ENCODE measurements at regions not wholly inside any gene's neighbourhood (a gene's known extent, or its start where the extent isn't known, plus 50 kb on each side); places are given as distances from the start of the nearest gene placed in this dataset.

DNA sequence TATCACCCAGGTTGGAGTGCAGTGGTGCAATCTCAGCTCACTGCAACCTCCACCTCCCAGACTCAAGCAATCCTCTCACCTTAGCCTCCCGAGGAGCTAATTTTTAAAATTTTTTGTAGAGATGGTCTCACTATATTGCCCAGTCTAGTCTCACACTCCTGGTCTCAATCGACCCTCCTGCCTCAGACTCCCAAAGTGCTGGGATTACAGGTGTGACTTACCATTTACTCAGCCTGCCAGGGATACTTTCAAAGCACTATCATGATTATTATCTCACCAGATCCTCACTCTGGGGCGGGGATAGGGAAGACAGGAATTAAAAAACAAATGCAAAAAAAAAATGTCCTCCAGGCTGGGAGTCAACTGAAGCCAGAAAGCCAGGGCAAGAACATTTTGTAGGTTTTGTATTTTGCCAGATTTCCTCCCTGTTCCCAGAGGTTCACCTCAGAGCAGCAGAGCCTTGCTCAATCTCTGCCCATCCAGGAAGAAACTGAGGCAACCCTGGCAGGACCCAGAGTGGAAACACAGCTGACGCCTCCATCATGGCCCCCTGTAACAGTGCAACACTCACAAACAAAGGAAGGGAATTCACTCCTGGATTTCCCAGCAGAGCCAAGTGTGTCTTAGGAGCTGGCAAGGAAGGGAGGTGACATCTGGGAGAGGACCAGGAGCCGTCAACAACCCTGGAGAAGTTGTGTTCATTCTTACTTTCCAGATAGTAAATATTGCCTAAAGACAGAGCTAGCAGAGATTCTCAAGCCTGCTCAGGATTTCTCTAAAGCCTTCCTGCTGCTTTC lies 73.9 kb downstream of the IRF2BPL start:
- TF ChIP-seq, protein P1, sequence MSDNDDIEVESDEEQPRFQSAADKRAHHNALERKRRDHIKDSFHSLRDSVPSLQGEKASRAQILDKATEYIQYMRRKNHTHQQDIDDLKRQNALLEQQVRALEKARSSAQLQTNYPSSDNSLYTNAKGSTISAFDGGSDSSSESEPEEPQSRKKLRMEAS (IDR thresholded peaks at IDR 0.05) = no peak
- TF ChIP-seq, protein P2, sequence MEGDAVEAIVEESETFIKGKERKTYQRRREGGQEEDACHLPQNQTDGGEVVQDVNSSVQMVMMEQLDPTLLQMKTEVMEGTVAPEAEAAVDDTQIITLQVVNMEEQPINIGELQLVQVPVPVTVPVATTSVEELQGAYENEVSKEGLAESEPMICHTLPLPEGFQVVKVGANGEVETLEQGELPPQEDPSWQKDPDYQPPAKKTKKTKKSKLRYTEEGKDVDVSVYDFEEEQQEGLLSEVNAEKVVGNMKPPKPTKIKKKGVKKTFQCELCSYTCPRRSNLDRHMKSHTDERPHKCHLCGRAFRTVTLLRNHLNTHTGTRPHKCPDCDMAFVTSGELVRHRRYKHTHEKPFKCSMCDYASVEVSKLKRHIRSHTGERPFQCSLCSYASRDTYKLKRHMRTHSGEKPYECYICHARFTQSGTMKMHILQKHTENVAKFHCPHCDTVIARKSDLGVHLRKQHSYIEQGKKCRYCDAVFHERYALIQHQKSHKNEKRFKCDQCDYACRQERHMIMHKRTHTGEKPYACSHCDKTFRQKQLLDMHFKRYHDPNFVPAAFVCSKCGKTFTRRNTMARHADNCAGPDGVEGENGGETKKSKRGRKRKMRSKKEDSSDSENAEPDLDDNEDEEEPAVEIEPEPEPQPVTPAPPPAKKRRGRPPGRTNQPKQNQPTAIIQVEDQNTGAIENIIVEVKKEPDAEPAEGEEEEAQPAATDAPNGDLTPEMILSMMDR (IDR thresholded peaks at IDR 0.05; ENCODE audit: low read depth, low read length, missing input control) = no peak
- TF ChIP-seq GABPA (IDR thresholded peaks at IDR 0.05 in 1 of 2, conservative IDR thresholded peaks at IDR 0.05 in 1 of 2) (no peak), FOXA2 (IDR thresholded peaks at IDR 0.05) (no peak), TAF1 (conservative IDR thresholded peaks at IDR 0.05) (no peak), FOXA1 (IDR thresholded peaks at IDR 0.05) (no peak), RXRA (IDR thresholded peaks at IDR 0.05) (no peak)
- TF ChIP-seq, protein P3, sequence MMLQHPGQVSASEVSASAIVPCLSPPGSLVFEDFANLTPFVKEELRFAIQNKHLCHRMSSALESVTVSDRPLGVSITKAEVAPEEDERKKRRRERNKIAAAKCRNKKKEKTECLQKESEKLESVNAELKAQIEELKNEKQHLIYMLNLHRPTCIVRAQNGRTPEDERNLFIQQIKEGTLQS (IDR thresholded peaks at IDR 0.05) = no peak
- TF ChIP-seq, protein P4, sequence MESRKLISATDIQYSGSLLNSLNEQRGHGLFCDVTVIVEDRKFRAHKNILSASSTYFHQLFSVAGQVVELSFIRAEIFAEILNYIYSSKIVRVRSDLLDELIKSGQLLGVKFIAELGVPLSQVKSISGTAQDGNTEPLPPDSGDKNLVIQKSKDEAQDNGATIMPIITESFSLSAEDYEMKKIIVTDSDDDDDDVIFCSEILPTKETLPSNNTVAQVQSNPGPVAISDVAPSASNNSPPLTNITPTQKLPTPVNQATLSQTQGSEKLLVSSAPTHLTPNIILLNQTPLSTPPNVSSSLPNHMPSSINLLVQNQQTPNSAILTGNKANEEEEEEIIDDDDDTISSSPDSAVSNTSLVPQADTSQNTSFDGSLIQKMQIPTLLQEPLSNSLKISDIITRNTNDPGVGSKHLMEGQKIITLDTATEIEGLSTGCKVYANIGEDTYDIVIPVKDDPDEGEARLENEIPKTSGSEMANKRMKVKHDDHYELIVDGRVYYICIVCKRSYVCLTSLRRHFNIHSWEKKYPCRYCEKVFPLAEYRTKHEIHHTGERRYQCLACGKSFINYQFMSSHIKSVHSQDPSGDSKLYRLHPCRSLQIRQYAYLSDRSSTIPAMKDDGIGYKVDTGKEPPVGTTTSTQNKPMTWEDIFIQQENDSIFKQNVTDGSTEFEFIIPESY (IDR thresholded peaks at IDR 0.05) = no peak
